Spleen (tissue), 7 donors: ENCODE measurements at regions not wholly inside any gene's neighbourhood (a gene's known extent, or its start where the extent isn't known, plus 50 kb on each side); places are given as distances from the start of the nearest gene placed in this dataset.

Experiments
- CTCF ChIP-seq, 11 experiments: fragments of 200-600 bp in 7 of 11; fragments of 450-650 bp in 4 of 11; sonication (generic) in 4 of 11; IDR thresholded peaks in 8 of 11; conservative IDR thresholded peaks in 3 of 11; 1 replicate in 7 of 11; 2 replicates in 4 of 11; pipeline versions ENCODE4 v1.4.0 to v1.8.0; 2016 to 2021; ENCODE audit warnings: antibody characterized with exemption in 11 of 11, inconsistent platforms in 4 of 11, mild to moderate bottlenecking in 1 of 11
- POLR2A ChIP-seq, 3 donors: fragments of 450-650 bp; IDR thresholded peaks; one replicate each; pipeline ENCODE4 v1.5.1; 2017; ENCODE audit warnings: antibody characterized with exemption in 3 of 3, mild to moderate bottlenecking in 1 of 3
- POLR2AphosphoS5 ChIP-seq, 3 donors: sonication (generic); formaldehyde crosslinking; IDR thresholded peaks; one replicate each; pipeline ENCODE4 v1.5.1; 2017; ENCODE audit warnings: antibody characterized with exemption in 3 of 3
- donor health status: DM: no; HTN: no; CAD: no; lungs with moderate emphysema.
- donor health status: DM: no; HTN: no; CAD: no.
- donor health status: DM: no; HTN: no; CAD: no.

DNA sequence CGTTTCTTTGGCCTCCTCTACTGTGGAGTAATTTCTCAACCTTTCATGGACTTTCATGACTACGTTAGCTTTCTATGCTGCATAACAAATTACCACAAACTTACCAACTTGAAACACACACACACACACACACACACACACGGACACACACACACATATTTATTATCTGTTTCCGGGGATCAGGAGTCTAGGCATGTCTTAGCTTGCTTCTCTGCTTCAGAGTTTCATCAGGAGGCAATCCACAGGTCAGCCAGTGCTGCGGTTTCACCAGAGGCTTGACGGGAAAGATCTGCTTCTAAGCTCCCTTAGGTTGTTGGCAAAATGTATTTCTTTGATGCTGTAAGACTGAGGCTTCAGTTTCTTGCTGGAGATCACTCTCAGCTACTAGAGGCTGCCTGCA, 59.0 kb upstream of the C9orf72 start:
- TF ChIP-seq CTCF (IDR thresholded peaks at IDR 0.05 in 8 of 11, conservative IDR thresholded peaks at IDR 0.05 in 3 of 11) (no peak), POLR2A (IDR thresholded peaks at IDR 0.05) (no peak), POLR2AphosphoS5 (IDR thresholded peaks at IDR 0.05) (no peak)
